ACHN (cell line): ENCODE measurements at regions not wholly inside any gene's neighbourhood (a gene's known extent, or its start where the extent isn't known, plus 50 kb on each side); places are given as distances from the start of the nearest gene placed in this dataset.

ENCODE experiments used
- DNase-seq: peaks from one replicate; pipeline ENCODE4 v3.0.0-alpha.2; 2015
- in situ Hi-C: cut with HindIII; loops from 2 replicates; pipeline ENCODE4 v1.10.0; 2017; ENCODE audit warnings: low sequenced_read_pairs, low pct_ligation_motif_present, low pct_unique_long_range_greater_than_20kb

DNA sequence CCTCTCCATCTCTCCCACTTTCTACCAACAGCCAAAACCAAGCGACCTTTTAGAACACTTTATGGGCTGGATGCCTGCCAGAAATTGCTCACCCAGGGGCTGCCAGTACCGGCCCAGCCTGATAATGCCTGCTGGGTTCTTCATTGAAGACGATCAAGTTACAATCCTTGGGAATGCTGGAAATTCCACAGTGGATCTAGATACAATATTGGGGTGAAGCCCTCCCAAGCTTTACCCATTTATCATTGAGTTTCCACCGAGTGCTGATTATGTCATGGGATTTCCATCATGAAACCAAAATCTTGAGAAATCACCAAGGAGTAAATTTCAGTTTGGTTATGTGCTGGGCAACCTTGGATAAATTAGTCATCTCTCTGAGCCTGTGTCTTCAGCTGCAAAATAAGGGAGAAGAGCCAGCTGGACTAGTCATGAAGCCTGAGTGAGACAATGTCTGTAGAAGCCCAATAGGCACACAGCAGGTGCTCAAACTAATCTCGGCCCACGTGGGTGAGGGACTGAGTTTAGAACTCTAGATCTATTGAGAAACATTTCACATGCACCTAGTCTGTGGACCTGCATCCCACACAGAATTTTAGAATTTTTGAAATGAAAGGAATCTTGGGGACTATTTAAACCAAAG, 75.5 kb upstream of the CLMN start:
- no peak for DNase-seq
- in situ Hi-C loops: no loop called here

DNA sequence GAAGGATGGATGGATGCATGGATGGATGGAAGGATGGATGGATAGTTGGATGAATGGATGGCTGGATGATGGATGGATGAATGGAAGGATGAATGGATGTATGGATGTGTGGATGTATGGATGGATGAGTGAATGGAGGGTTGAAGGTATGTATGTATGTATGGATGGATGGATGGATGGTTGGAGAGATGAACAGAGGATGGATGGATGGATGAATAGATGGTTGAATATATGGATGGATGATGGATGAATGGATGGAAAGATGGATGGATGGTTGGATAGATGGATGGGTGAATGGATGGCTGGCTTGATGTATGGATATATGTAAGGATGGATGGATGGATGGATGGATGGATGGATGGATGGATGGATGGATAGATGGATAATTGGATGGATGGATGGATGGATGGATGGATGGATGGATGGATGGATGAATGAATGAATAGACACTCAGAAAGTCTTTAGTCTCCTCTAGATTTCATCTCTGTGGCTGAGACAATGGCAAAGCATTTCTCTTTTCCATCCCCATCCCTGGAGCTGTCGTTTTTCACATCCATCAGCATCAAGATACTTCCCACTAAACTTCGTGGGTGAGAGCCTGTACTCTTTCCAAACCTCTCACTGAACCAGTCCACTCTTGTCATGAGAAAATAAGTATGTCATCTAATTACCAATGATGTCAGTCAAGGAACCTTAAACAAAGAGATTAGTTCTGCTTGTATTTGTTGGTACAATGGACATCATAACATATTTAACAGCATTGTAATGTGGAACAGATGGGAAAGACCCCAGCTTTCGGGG, 74.8 kb upstream of the CLMN start:
- in situ Hi-C loops: no loop called here
- no peak for DNase-seq

DNA sequence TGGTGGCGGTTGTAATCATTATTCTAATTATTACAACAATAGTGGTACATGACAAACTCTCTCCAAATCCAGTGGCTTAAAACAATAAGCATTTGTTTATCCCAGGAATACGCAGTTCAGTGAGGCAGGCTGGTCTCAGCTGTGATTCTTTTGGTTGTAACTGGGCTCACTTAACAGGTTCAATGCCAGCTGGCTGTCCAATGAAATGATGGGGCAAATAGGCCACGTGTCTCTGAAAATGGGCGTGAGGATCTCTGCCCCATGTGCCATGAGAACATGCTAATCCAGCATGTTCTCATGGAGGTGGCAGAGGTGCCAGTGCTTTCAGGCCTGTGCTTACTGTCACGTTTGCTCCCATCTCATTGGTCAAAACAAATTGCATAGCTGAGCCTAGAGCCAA, 73.1 kb upstream of the CLMN start:
- no peak for DNase-seq
- in situ Hi-C loops: no loop called here

DNA sequence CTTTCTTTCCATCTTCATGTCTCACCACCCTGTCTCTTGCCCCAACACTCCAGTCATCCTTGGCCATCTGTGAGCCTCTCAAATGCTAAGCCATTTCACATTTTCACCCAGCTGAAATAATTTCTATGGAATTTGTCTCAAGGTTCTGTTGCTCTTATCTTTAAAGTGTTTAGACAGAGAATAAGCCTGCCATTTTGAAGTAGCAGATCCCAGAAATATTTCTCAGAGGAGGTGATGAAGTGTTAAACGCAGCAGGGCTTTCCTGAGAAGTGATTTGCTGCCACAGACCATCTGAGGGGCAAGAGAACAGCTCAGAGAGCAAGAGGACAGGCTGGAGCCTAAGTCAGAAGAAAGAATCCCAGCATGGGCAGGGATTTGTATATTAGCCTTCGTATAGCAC, 71.6 kb upstream of the CLMN start:
- in situ Hi-C loops: no loop called here

DNA sequence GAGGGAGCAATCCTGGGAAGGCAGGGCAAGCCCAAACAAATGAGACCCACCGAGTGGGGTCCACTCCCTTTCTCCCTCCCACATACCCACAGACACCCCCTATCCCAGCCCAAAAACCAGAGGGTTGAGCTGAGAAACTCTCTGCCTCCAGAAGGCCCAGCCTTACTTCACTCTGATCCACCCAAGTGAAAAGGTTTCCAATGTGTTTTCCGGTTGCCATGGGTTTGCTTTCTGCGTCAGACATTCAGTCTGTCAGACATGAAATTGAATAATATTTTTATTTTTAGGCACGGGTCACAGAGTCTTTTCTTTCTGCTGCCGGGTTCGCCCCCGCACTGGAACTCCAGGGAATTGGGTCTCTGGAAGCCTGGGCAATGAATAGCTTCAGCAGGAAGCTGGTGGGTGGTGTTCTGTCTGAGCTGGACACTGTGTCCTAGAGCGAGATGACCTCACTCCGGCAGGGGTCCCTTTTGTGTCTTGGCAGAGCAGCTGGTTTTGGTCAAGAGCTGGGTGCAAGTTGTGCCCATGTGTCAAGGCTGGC, 69.8 kb upstream of the CLMN start:
- in situ Hi-C loops: no loop called here
- no peak for DNase-seq

More for the DNA sequence above, 71.6 kb upstream of the CLMN start:
- no peak for DNase-seq

DNA sequence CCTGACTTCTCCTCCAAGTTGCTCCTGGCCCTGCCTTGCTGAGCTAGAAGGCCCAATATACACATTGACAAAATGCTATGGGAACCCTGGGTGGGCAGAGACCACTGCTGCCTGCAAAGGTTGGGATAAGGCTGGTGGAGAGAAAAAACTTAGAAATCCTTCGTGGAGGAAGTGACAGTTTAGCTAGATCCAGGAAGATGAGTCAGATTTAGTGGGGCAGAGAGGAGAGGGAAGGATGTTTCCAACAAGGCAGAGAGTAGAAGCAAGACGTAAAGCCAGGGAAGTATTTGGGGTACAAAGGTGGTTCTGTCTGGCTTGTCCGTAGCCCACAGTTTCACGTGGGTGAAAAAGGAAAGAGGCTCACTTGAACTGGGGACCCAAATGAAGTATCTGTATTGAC, 69.0 kb upstream of the CLMN start:
- in situ Hi-C loops: no loop called here
- no peak for DNase-seq

DNA sequence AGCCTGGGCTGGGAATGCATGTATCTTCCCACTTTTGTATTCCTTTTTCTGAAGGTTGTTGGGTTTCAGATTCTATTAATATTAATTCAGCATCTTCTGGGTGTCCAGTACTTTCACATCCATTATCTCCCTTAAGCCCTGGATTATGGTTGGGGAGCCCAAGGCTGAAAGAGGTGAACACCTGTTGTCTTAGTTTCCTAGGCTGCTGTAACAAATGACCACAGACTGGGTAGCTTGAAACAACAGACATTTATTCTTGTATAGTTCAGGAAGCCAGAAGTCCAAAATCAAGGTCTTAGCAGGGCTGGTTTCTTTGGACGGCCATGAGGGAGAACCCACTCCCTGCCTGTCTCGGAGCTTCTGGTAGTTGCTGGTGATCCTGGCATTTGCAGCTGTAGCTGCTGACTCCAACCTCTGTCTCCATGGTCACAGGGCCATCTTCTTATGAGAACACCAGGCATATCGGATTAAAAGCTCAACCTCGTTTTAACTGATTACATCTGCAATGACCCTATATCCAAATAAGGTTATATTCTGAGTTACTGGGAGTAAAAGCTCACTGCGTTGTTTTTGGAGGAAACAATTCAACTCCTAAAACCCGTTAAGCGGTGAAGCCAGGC, 68.2 kb upstream of the CLMN start:
- in situ Hi-C loops: no loop called here
- no peak for DNase-seq

DNA sequence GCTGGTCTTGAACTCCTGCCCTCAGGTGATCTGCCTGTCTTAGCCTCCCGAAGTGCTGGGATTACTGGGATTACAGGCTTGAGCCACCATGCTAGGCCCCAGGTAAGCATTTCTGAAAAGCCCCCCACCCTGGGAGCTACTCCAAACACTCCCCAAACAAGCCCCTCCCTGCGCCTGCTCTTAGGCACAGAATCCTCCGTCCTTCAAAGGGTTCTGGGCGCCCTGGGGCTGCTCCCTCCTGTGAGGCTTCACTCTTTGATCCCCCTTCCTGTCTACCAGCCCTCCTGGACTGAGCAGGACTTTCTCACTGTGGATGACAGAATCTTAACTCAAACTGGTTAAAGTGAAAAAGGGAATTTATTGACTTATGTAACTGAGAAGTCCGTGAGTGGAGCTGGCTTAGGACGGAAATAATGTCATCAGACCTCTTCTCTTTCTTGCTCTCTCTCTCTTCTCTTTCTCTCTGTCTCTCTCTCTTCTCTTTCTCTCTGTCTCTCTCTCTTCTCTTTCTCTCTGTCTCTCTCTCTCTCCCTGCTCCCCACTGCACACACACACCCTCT, 66.9 kb upstream of the CLMN start:
- DNase-seq: no peak
- in situ Hi-C loops: no loop called here

DNA sequence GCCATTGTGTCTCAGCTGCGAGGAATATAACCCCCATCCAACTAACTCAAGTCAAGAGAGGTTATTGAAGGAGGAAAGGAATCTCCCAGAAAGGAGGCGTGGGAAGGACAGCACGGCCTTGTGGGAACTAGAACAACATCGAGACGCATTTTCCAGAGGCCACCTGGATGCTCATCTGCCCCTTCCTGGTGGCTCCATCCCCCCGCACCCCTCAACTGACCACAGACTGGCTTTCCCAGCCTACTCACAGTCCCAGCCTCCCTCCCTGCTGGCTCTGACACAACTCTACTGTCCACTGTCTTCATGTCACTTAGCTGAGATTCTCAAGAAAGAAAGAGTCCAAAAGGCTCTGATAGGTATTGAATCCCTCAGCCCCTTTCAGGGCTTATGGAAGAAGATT, 66.0 kb upstream of the CLMN start:
- DNase-seq: no peak
- in situ Hi-C loops: no loop called here

DNA sequence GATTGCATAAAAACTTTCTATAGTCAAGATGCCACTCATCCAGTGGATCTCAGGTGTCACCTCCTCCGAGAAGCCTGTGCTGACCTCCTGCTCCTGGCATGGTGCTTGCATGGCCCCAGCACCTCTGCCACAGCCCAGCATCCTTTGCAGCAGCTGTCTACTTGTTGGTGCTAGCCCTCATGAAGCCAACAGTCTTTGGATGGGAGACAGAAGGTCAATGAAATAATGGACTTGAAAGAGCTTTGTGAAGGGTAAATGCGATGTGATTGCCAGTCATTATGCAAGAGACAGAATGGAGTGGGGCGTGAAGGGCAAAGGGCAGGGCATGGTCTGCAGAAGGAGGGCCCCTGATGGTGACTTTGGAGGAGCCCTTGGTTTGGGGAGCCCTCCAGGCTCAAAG, 63.0 kb upstream of the CLMN start:
- in situ Hi-C loops: no loop called here
- DNase-seq: no peak

DNA sequence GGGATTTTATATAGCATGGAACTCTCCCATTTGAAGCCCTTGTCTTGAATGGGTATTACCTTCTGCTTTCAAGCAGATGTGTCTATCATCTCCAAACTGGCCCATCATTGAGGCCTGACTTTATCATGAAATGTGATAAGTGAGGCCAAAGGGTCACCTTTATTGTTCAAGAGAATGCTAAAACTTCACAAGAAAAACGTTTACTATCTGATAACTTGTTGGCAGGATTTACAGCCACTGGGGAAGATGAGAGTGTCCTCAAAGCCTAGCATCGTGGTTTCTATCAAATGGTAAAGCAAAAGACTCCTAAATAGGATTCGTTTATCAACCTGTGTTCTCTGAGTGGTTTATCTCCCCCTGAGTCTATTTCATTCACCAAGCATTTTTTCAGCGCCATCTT, 62.0 kb upstream of the CLMN start:
- in situ Hi-C loops: no loop called here
- no peak for DNase-seq

DNA sequence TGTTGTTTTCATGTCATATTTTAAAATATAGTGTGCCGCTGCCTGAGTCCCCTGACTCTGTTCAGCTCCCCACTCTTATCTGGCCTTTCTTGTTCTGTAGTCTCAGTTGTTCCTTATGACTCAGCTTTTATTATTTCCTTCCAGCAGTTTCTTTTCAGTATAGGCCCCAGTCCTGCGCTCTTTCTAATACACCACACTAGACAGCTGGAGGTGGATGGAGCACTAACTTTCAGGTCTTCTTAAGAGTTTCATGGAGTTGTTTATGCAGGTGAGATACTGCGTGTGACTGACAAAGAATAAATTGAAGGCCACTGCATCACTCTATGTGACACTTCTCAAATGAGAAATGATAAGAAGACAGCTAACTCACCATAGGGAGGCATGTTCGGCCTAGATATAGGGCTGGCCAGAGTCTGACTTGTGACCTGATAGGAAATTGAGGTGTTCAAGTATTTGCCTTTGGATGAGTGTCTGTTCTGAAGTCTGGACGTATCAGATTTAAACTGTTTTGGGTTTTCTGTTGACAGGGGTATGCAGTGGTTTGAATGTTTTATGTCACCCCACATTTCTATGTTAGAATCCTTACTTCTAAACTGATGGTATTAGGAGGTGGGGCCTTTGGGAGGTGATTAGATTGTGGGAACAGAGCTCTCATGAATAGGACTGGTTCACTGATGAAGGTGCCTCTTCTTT, 60.8 kb upstream of the CLMN start:
- in situ Hi-C loops: no loop called here

DNA sequence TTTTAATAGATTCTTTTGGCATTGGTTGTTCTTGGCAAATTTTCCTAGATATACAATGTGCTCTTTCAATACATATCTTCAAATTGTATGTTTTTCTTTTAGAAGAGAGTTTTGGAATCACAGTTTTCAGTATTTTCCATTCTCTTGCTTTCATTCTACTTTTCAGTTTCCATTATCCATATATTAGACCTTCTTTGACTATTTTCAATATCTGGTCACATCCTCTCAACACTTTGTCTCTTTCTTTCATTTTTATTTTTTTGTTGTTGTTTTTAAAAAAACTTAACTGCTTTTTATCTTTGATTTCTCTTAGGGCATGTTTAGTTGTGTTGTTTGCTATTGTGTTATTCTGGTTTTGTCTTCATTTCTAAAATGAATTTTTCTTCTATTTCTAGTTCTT, 59.9 kb upstream of the CLMN start:
- no peak for DNase-seq
- in situ Hi-C loops: no loop called here

More for the DNA sequence above, 60.8 kb upstream of the CLMN start:
- no peak for DNase-seq

DNA sequence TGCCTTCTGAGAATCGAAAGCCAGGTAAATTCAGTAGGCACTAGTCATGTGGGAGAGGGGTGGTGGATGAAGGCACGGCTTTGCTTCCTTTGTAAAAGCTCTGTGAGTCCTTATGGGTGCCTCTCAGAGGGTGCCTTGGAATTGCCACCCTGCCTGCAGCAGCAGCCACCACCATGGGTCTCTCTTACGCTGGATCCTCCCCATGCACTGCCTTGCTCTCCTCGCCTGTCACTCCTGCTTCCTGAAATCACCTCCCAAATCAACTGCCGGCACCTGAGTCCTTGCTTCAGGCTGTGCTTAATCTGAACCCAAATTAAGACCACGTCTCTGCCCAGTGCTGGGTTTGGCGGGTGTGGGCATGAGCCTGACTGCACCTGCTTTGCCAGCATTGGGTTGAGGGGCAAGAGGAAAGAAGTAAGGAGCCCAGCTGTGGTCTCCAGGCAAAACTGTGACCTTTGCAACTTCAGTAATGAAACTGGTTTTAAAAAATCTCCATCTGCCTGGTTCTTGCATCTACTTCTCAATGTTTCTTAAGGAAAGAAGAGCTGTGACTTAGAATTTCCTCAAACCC, 55.9 kb upstream of the CLMN start:
- DNase-seq: no peak
- in situ Hi-C loops: no loop called here

DNA sequence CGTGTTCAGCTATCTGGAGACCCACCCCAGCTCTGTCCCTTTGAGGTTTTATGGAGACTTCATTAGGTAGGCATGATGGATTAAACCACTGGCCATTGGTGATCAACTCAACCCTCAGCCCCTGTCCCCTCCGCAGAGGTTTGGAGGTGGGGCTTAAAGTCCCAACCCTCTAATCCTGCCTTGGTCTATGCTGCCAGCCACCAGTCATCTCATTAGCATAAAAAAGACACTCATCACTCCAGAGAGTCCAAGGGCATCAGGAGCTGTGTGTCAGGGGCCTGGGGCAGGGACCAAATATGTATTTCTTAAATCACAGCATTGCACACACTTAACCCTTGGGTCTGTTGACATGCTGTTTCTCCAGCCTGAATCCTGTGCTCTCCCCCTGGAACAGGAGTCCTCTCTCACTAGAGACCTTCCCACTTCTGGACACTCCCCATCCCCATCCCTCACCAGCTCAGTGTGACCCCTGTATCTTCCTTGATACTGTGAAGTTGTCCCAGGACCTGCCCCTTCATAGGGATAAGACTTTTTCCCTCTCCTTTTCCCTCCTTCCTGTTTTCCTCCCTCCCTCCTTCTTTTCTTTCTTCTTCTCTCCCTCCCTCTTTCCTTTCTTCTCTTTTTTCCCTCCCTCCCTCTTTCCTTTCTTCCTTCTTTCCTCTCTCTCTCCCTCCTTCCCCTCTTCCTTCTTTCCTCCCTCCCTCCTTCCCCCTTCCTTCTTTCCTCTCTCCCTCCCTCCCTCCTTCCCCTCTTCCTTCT, 54.7 kb upstream of the CLMN start:
- in situ Hi-C loops: no loop called here

DNA sequence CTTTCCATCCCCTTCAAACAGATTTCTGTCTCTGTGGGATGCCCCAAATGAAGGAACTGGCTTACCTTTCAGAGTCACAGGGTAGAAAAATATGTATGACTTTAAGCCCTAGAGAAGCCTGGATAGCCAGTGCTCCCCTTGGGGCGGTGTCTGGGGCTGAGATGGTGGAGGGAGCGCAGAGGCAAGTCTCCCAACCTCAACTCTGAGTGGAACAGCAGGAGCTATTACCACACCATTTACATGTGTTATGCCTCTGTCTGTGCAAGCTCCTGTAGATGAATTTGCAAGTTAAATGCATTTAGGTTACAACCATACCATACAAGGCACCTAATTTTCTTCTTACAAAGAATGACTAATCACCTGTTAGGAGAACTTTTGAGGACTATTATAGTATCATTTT, 50.4 kb upstream of the CLMN start:
- in situ Hi-C loops: no loop called here
- DNase-seq: no peak

More for the DNA sequence above, 54.7 kb upstream of the CLMN start:
- DNase-seq: no peak
